OCI-LY3 (cell line): ENCODE measurements at regions not wholly inside any gene's neighbourhood (a gene's known extent, or its start where the extent isn't known, plus 50 kb on each side); places are given as distances from the start of the nearest gene placed in this dataset.

ENCODE experiments used
- H2AFZ ChIP-seq: fragments of 200-600, 300-600 bp; shearing (Covaris generic); 2 replicates; pipeline ENCODE4 v1.6.0; 2014; ENCODE audit warnings: antibody characterized with exemption, low read depth, low read length
- H3K27ac ChIP-seq: fragments of 200-600, 300-600 bp; sonication (generic); 2 replicates; pipeline ENCODE4 v1.5.1; 2014; ENCODE audit warnings: mild to moderate bottlenecking, low read length, moderate library complexity, mixed read lengths
- H3K27me3 ChIP-seq: fragments of 200-600, 300-600 bp; sonication (generic); 2 replicates; pipeline ENCODE4 v1.6.1; 2014; ENCODE audit warnings: low read depth, low read length, mixed read lengths
- H3K36me3 ChIP-seq: fragments of 200-600, 300-600 bp; sonication (generic); replicated peaks from 2 replicates; pipeline ENCODE3; 2014; ENCODE audit warnings: low read depth, low read length, mixed read lengths
- H3K4me1 ChIP-seq: fragments of 300-600, 200-600 bp; sonication (generic); 2 replicates; pipeline ENCODE4 v1.6.1; 2014; ENCODE audit warnings: low read length, mixed read lengths
- H3K4me2 ChIP-seq: fragments of 200-600, 300-600 bp; sonication (generic); 2 replicates; pipeline ENCODE4 v1.6.1; 2014; ENCODE audit warnings: low read length, mixed read lengths
- H3K4me3 ChIP-seq: fragments of 300-600, 200-600 bp; sonication (generic); 2 replicates; pipeline ENCODE4 v1.5.1; 2014; ENCODE audit warnings: antibody characterized with exemption, mild to moderate bottlenecking, low read length, moderate library complexity
- H3K79me2 ChIP-seq: fragments of 300-600, 200-600 bp; shearing (Covaris generic); 2 replicates; pipeline ENCODE4 v1.6.1; 2014; ENCODE audit warnings: mild to moderate bottlenecking, low read length, mixed read lengths
- H3K9ac ChIP-seq: fragments of 300-600, 200-600 bp; shearing (Covaris generic); 2 replicates; pipeline ENCODE4 v1.6.0; 2014; ENCODE audit warnings: mild to moderate bottlenecking, low read length, moderate library complexity
- H3K9me3 ChIP-seq: fragments of 200-600, 300-600 bp; shearing (Covaris generic); 2 replicates; pipeline ENCODE4 v1.6.1; 2014; ENCODE audit warnings: low read length, mixed read lengths; ENCODE audit not compliant: insufficient read depth
- H4K20me1 ChIP-seq: fragments of 200-600, 300-600 bp; sonication (generic); 2 replicates; pipeline ENCODE4 v1.6.1; 2016; ENCODE audit warnings: low read length, mixed read lengths; ENCODE audit not compliant: insufficient read depth
- CTCF ChIP-seq: fragments of 200-600, 300-600 bp; sonication (generic); IDR thresholded peaks from 2 replicates; pipeline ENCODE4 v1.5.1; 2014; ENCODE audit warnings: antibody characterized with exemption, low read length, low read depth
- EZH2phosphoT487 ChIP-seq: fragments of 200-600 bp; shearing (Covaris generic); IDR thresholded peaks from 2 replicates; pipeline ENCODE4 v1.6.1; 2018; ENCODE audit warnings: antibody characterized with exemption, mixed run types, low read depth

GRCh38 chr5:60415443-60415842 is 284.5 kb downstream of the DEPDC1B start:
- H3K4me1 ChIP-seq = no peaks in the 10 kb centered on the region
- TF ChIP-seq EZH2phosphoT487 (no peak), CTCF (no peak)

GRCh38 chr5:60410427-60410826 is 289.5 kb downstream of the DEPDC1B start:
- TF ChIP-seq CTCF = no peak
- no peak for TF ChIP-seq EZH2phosphoT487
- no peak overlapping the region for H3K4me2 ChIP-seq

More at GRCh38 chr5:60415443-60415842, 284.5 kb downstream of the DEPDC1B start:
- H3K4me2 ChIP-seq = no peak overlapping the region
- no peaks in the 10 kb centered on the region for H3K36me3 ChIP-seq
- H4K20me1 ChIP-seq = no peaks in the 10 kb centered on the region
- no peak overlapping the region for H3K9ac ChIP-seq
- no peak overlapping the region for H3K4me3 ChIP-seq
- H3K9me3 ChIP-seq = no peaks in the 10 kb centered on the region
- H2AFZ ChIP-seq = no peak overlapping the region
- no peak overlapping the region for H3K27ac ChIP-seq
- no peaks in the 10 kb centered on the region for H3K27me3 ChIP-seq
- H3K79me2 ChIP-seq = no peaks in the 10 kb centered on the region

GRCh38 chr5:60404171-60404570 is 295.8 kb downstream of the DEPDC1B start:
- Histone ChIP-seq H3K4me1 (peaks cover 2% of the 10 kb centered on the region; the same call in 1 of the 2 replicates), H3K36me3 (no peaks in the 10 kb centered on the region), H3K4me3 (no peak overlapping the region), H2AFZ (no peak overlapping the region), H3K79me2 (no peaks in the 10 kb centered on the region), H3K9ac (no peak overlapping the region), H3K27me3 (no peaks in the 10 kb centered on the region), H4K20me1 (no peaks in the 10 kb centered on the region), H3K27ac (no peak overlapping the region), H3K4me2 (no peak overlapping the region), H3K9me3 (no peaks in the 10 kb centered on the region)
- TF ChIP-seq CTCF = no peak

More at GRCh38 chr5:60410427-60410826, 289.5 kb downstream of the DEPDC1B start:
- Histone ChIP-seq H2AFZ (no peak overlapping the region), H3K79me2 (no peaks in the 10 kb centered on the region), H3K36me3 (no peaks in the 10 kb centered on the region), H3K27me3 (no peaks in the 10 kb centered on the region), H3K9ac (no peak overlapping the region), H3K27ac (no peak overlapping the region), H4K20me1 (no peaks in the 10 kb centered on the region), H3K9me3 (no peaks in the 10 kb centered on the region), H3K4me1 (no peaks in the 10 kb centered on the region), H3K4me3 (no peak overlapping the region)

- TF ChIP-seq CTCF = no peak
- TF ChIP-seq EZH2phosphoT487 = no peak
- Histone ChIP-seq H3K36me3 (no peaks in the 10 kb centered on the region), H3K27me3 (no peaks in the 10 kb centered on the region), H3K4me3 (no peak overlapping the region), H3K9me3 (no peaks in the 10 kb centered on the region), H3K79me2 (no peaks in the 10 kb centered on the region), H4K20me1 (no peaks in the 10 kb centered on the region), H3K9ac (no peak overlapping the region), H3K4me1 (peaks cover 2% of the 10 kb centered on the region; the same call in 1 of the 2 replicates), H2AFZ (no peak overlapping the region), H3K27ac (no peak overlapping the region), H3K4me2 (no peak overlapping the region)
Observed at GRCh38 chr5:60403343-60404006, 296.5 kb downstream of the DEPDC1B start.
